K562 (cell line): ENCODE measurements at regions not wholly inside any gene's neighbourhood (a gene's known extent, or its start where the extent isn't known, plus 50 kb on each side); places are given as distances from the start of the nearest gene placed in this dataset.

ENCODE experiments used
- ATAC-seq: fragments of 200-7000 bp; cut with Tn5 transposase; 3 replicates; pipeline ENCODE4 v1.9.1; 2020; ENCODE audit warnings: moderate library complexity
- BruUV-seq: library from RNA; stranded (reverse); fragments of 400-500 nt; replicated peaks from 2 replicates; lab custom pipeline; 2021; lab: Mats Ljungman, UMichigan
- CTCF ChIA-PET: fragments of 300-600 bp; formaldehyde crosslinking; extraction: SDS; loops from one replicate; lab custom pipeline; 2021; ENCODE audit warnings: low intra/inter-chr PET ratio; lab: Yijun Ruan, JAX
- POLR2A ChIA-PET: fragments of 300-600, 350-650 bp; sonication (Branson Sonifier 250); formaldehyde crosslinking; extraction: SDS; loops from one replicate; lab custom pipeline; 2021; ENCODE audit warnings: antibody characterized with exemption, inconsistent platforms; lab: Yijun Ruan, JAX
- DNase-seq, 4 experiments: peaks; one replicate each; pipeline versions ENCODE4 v3.0.0 to v3.0.0-alpha.2; 2011 to 2018; ENCODE audit warnings: low spot score in 3 of 4, mixed read lengths in 3 of 4; ENCODE audit errors: extremely low read depth in 1 of 4
- FAIRE-seq: peaks from 2 replicates; lab custom pipeline; 2011; peaks lifted over from hg19 to GRCh38; lab: Jason Lieb, UNC
- H2AFZ ChIP-seq: 2 replicates; pipeline ENCODE4 v1.6.0; 2011; ENCODE audit warnings: low read depth, low read length, control low read depth, inconsistent platforms
- H3K27ac ChIP-seq: fragments of 200-600 bp; 3 replicates; pipeline ENCODE4 v1.8.0; 2011; ENCODE audit warnings: low read depth, mild to moderate bottlenecking, control low read depth, inconsistent platforms, low read length, moderate library complexity, mixed read lengths; ENCODE audit errors: extremely low read depth
- H3K27me3 ChIP-seq, 2 experiments: fragments of 300-600 bp in 1 of 2; 2 replicates in 1 of 2; 3 replicates in 1 of 2; pipeline versions ENCODE4 v1.6.0 to v1.8.0; 2011; ENCODE audit warnings: inconsistent platforms in 2 of 2, low read length in 2 of 2, mild to moderate bottlenecking in 1 of 2, mixed read lengths in 1 of 2, moderate library complexity in 1 of 2; ENCODE audit not compliant: control insufficient read depth in 2 of 2, insufficient read depth in 2 of 2
- H3K36me3 ChIP-seq: fragments of 300-600 bp; 3 replicates; pipeline ENCODE4 v1.8.0; 2011; ENCODE audit warnings: mild to moderate bottlenecking, low read length, inconsistent platforms; ENCODE audit not compliant: control insufficient read depth, insufficient read depth
- H3K4me1 ChIP-seq, 2 experiments: fragments of 200-600 bp in 1 of 2; replicated peaks in 1 of 2; 2 replicates in 1 of 2; 3 replicates in 1 of 2; pipeline versions ENCODE4 v1.5.1 to v1.8.0; 2011; ENCODE audit warnings: inconsistent platforms in 2 of 2, low read length in 2 of 2, mild to moderate bottlenecking in 1 of 2, mixed read lengths in 1 of 2, moderate library complexity in 1 of 2; ENCODE audit not compliant: control insufficient read depth in 2 of 2, insufficient read depth in 2 of 2
- H3K4me2 ChIP-seq: 2 replicates; pipeline ENCODE4 v1.6.1; 2011; ENCODE audit warnings: low read length, control low read depth, inconsistent platforms, mixed read lengths; ENCODE audit not compliant: insufficient read depth
- H3K4me3 ChIP-seq: fragments of 200-600 bp; sonication (generic), shearing (Covaris generic); 2 replicates; pipeline ENCODE4 v1.5.1; 2016; ENCODE audit warnings: control low read depth, inconsistent platforms
- H3K79me2 ChIP-seq: fragments of 200-600 bp; 3 replicates; pipeline ENCODE4 v1.8.0; 2011; ENCODE audit warnings: low read length, inconsistent platforms; ENCODE audit not compliant: control insufficient read depth, insufficient read depth
- H3K9ac ChIP-seq, 2 experiments: 2 replicates each; pipeline versions ENCODE4 v1.6.0 to v1.6.1; 2011; ENCODE audit warnings: low read depth in 2 of 2, low read length in 2 of 2, control low read depth in 1 of 2, inconsistent platforms in 1 of 2, mild to moderate bottlenecking in 1 of 2, mixed read lengths in 1 of 2; ENCODE audit not compliant: insufficient read depth in 1 of 2
- H3K9me1 ChIP-seq: one replicate; pipeline ENCODE4 v1.6.0; 2011; ENCODE audit warnings: inconsistent platforms, mild to moderate bottlenecking, low read length, moderate library complexity; ENCODE audit not compliant: control insufficient read depth, insufficient read depth
- H3K9me3 ChIP-seq: replicated peaks from 2 replicates; pipeline ENCODE4 v1.5.1; 2011; ENCODE audit warnings: low read depth, low read length, inconsistent platforms; ENCODE audit not compliant: control insufficient read depth, insufficient read depth
- H4K20me1 ChIP-seq: replicated peaks from 2 replicates; pipeline ENCODE4 v1.6.1; 2011; ENCODE audit warnings: low read length, inconsistent platforms, mixed read lengths; ENCODE audit not compliant: control insufficient read depth, insufficient read depth
- KDM1A ChIP-seq, 2 experiments: fragments of 450-650 bp; IDR thresholded peaks; 2 replicates each; pipeline ENCODE4 v1.6.1; 2016; ENCODE audit warnings: mild to moderate bottlenecking in 2 of 2
- MEIS2 ChIP-seq: fragments of 450-650 bp; IDR thresholded peaks from 2 replicates; pipeline ENCODE4 v1.6.1; 2014; ENCODE audit warnings: mild to moderate bottlenecking; ENCODE audit not compliant: partially characterized antibody
- PBX2 ChIP-seq, 2 experiments: IDR thresholded peaks in 1 of 2; conservative IDR thresholded peaks in 1 of 2; 2 replicates each; pipeline ENCODE4 v1.6.1; 2016; ENCODE audit warnings: low read depth in 2 of 2, mild to moderate bottlenecking in 1 of 2, missing compliant biosample characterization in 1 of 2, missing genetic modification characterization in 1 of 2, moderate library complexity in 1 of 2
- ZNF12 ChIP-seq: sonication (generic); formaldehyde crosslinking; IDR thresholded peaks from 2 replicates; pipeline ENCODE4 v1.4.0; 2020; ENCODE audit warnings: mild to moderate bottlenecking, missing genetic modification reagents
- ZNF23 ChIP-seq: fragments of 250-450 bp; sonication (Bioruptor Pico); IDR thresholded peaks from 2 replicates; pipeline ENCODE4 v1.4.0; 2020; ENCODE audit warnings: mild to moderate bottlenecking
- ZNF408 ChIP-seq: fragments of 250-450 bp; sonication (Bioruptor Pico); IDR thresholded peaks from 2 replicates; pipeline ENCODE4 v1.4.0; 2020; ENCODE audit warnings: low read depth, mild to moderate bottlenecking, moderate library complexity
- WGBS: fragments of 100-300 bp; shearing (Covaris generic); methylation state at CpG from one replicate; pipeline ENCODE4 v1.1.6; 2016; ENCODE audit warnings: low coverage, mixed read lengths; ENCODE audit not compliant: insufficient coverage; ENCODE audit errors: missing lambda C conversion rate; 5-methylcytosine and 5-hydroxymethylcytosine counted together
- in situ Hi-C: fragments of 300-500 bp; cut with MboI; formaldehyde crosslinking; loops from 4 replicates; pipeline ENCODE4 v1.15.0; 2018; ENCODE audit warnings: inconsistent platforms, mixed read lengths
- intact Hi-C: fragments of 100-400 bp; cut with micrococcal nuclease; formaldehyde crosslinking; loops from 2 replicates; pipeline ENCODE4 v1.14.2; 2022
- TF ChIP-seq, protein P1 (sequence below): fragments of 250-450 bp; sonication (Bioruptor Pico); IDR thresholded peaks from 2 replicates; pipeline ENCODE4 v1.9.0; 2021; ENCODE audit warnings: mild to moderate bottlenecking, inconsistent platforms

DNA sequence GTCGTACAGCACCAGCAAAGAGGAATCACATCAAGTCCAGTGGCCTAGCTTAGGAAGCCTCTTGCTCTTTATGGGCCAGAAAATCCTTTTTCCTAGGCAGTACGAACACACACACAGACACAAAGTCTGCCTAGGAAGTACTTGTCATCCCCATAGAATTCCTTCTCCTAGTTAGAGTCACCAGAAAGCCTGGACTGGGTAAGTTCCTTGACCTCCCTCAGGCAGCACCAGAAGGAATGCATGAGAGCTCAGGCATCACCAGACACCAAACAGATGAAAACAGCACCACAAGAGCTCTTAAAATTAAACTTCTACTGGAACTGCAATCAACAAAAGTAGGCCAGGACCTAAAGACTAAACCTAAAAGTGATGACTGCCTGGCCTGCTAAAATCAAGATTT, 192.9 kb upstream of the CCDC54 start (continued):
- TF ChIP-seq, protein P1, sequence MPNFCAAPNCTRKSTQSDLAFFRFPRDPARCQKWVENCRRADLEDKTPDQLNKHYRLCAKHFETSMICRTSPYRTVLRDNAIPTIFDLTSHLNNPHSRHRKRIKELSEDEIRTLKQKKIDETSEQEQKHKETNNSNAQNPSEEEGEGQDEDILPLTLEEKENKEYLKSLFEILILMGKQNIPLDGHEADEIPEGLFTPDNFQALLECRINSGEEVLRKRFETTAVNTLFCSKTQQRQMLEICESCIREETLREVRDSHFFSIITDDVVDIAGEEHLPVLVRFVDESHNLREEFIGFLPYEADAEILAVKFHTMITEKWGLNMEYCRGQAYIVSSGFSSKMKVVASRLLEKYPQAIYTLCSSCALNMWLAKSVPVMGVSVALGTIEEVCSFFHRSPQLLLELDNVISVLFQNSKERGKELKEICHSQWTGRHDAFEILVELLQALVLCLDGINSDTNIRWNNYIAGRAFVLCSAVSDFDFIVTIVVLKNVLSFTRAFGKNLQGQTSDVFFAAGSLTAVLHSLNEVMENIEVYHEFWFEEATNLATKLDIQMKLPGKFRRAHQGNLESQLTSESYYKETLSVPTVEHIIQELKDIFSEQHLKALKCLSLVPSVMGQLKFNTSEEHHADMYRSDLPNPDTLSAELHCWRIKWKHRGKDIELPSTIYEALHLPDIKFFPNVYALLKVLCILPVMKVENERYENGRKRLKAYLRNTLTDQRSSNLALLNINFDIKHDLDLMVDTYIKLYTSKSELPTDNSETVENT: no peak
- TF ChIP-seq KDM1A (IDR thresholded peaks at IDR 0.05): no peak
- TF ChIP-seq MEIS2: no peak

DNA sequence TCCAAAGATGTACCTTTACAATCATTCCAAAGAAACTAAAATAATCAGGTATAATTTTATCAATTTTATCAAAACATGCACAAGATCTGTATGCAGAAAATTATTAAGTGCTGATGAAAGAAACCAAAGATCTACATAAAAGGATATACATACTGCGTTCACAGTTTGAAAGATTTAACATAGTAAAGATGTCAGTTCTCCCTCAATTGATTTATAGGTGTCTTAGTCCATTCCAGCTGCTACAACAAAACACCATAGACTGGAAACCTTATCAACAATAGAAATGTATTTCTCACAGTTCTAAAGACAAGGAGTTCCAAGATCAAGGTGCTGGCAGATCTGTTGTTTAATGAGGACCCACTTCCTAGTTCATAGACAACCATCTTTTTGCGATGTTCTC, 189.0 kb upstream of the CCDC54 start:
- H3K9me3 ChIP-seq: no peaks in the 10 kb centered on the region
- H4K20me1 ChIP-seq: no peaks in the 10 kb centered on the region
- TF ChIP-seq ZNF408 (CRISPR knock-in tag) (no peak), ZNF23 (CRISPR knock-in tag) (no peak), ZNF12 (CRISPR knock-in tag) (no peak), PBX2 (CRISPR knock-in tag; IDR thresholded peaks at IDR 0.05; ENCODE audit: low read depth) (no peak), PBX2 (tag; conservative IDR thresholded peaks at IDR 0.05; ENCODE audit: low read depth) (peak; percentile 59), MEIS2 (peak; percentile 16)
- DNase-seq (no peak), FAIRE-seq (no peak), ATAC-seq (no peak)
- H3K27ac ChIP-seq: no peak overlapping the region
- no peaks in the 10 kb centered on the region for H3K79me2 ChIP-seq
- in situ Hi-C loops (no loop called here), intact Hi-C loops (no loop called here)
- H3K4me3 ChIP-seq: no peak overlapping the region
- WGBS: 0% methylated on average over 2 of the region's 2 CpGs
- no peaks in the 10 kb centered on the region for H3K9me1 ChIP-seq
- CTCF ChIA-PET: no interaction called here
- POLR2A ChIA-PET: no interaction called here
- H3K4me2 ChIP-seq: no peak overlapping the region
- no peaks in the 10 kb centered on the region for H3K36me3 ChIP-seq
- no peak overlapping the region for H2AFZ ChIP-seq
- H3K27me3 ChIP-seq: no peaks in the 10 kb centered on the region
- H3K9ac ChIP-seq: no peak overlapping the region
- BruUV-seq: no TSS peak
- no peaks in the 10 kb centered on the region for H3K4me1 ChIP-seq
